ENCODE measurements at regions not wholly inside any gene's neighbourhood (a gene's known extent, or its start where the extent isn't known, plus 50 kb on each side); places are given as distances from the start of the nearest gene placed in this dataset.

- no peak for TF ChIP-seq CTCF (IDR thresholded peaks at IDR 0.05)
- TF ChIP-seq POLR2A (IDR thresholded peaks at IDR 0.05), result no peak
These were observed 717.2 kb upstream of the UBE2E2 start for GRCh38 chr3:22485954-22486353.
